ENCODE measurements at regions not wholly inside any gene's neighbourhood (a gene's known extent, or its start where the extent isn't known, plus 50 kb on each side); places are given as distances from the start of the nearest gene placed in this dataset.

GRCh38 chr21:24200052-24200451 is 1407.2 kb downstream of the MRPL39 start:
- DNase-seq (ENCODE audit: extremely low read depth, low read depth), result no peak

- no peak for DNase-seq (ENCODE audit: extremely low read depth, low read depth)
These were observed 1409.4 kb downstream of the MRPL39 start for GRCh38 chr21:24197923-24198322.

GRCh38 chr21:24197132-24197643 is 1410.1 kb downstream of the MRPL39 start:
- DNase-seq (ENCODE audit: extremely low read depth, low read depth), result no peak

GRCh38 chr21:24188506-24188905 is 1418.8 kb downstream of the MRPL39 start:
- no peak for DNase-seq (ENCODE audit: extremely low read depth, low read depth)

GRCh38 chr21:24183077-24183476 is 1424.2 kb downstream of the MRPL39 start:
- DNase-seq (ENCODE audit: extremely low read depth, low read depth), result no peak

- DNase-seq (ENCODE audit: extremely low read depth, low read depth), result no peak
These were observed 1428.2 kb downstream of the MRPL39 start for GRCh38 chr21:24179110-24179509.

GRCh38 chr21:24175106-24175505 is 1432.2 kb downstream of the MRPL39 start:
- no peak for DNase-seq (ENCODE audit: extremely low read depth, low read depth)

GRCh38 chr21:24171736-24172135 is 1435.5 kb downstream of the MRPL39 start:
- DNase-seq (ENCODE audit: extremely low read depth, low read depth), result no peak

GRCh38 chr21:24163539-24163938 is 1443.7 kb downstream of the MRPL39 start:
- no peak for DNase-seq (ENCODE audit: extremely low read depth, low read depth)

GRCh38 chr21:24160528-24160927 is 1446.8 kb downstream of the MRPL39 start:
- no peak for DNase-seq (ENCODE audit: extremely low read depth, low read depth)

GRCh38 chr21:24153137-24153536 is 1454.1 kb downstream of the MRPL39 start:
- DNase-seq (ENCODE audit: extremely low read depth, low read depth), result no peak

GRCh38 chr21:24150753-24151152 is 1456.5 kb downstream of the MRPL39 start:
- no peak for DNase-seq (ENCODE audit: extremely low read depth, low read depth)

GRCh38 chr21:24148461-24148860 is 1458.8 kb downstream of the MRPL39 start:
- no peak for DNase-seq (ENCODE audit: extremely low read depth, low read depth)

- DNase-seq (ENCODE audit: extremely low read depth, low read depth), result no peak
These were observed 1459.6 kb downstream of the MRPL39 start for GRCh38 chr21:24147674-24148073.

- no peak for DNase-seq (ENCODE audit: extremely low read depth, low read depth)
These were observed 1476.2 kb downstream of the MRPL39 start for GRCh38 chr21:24131056-24131455.

- no peak for DNase-seq (ENCODE audit: extremely low read depth, low read depth)
These were observed 1479.6 kb downstream of the MRPL39 start for GRCh38 chr21:24127651-24128050.

- no peak for DNase-seq (ENCODE audit: extremely low read depth, low read depth)
These were observed 1483.5 kb downstream of the MRPL39 start for GRCh38 chr21:24123785-24124184.

- no peak for DNase-seq (ENCODE audit: extremely low read depth, low read depth)
These were observed 1488.4 kb downstream of the MRPL39 start for GRCh38 chr21:24118738-24119459.

- DNase-seq (ENCODE audit: extremely low read depth, low read depth), result no peak
These were observed 1492.1 kb downstream of the MRPL39 start for GRCh38 chr21:24115141-24115540.

- no peak for DNase-seq (ENCODE audit: extremely low read depth, low read depth)
These were observed 1495.3 kb downstream of the MRPL39 start for GRCh38 chr21:24112020-24112419.

- DNase-seq (ENCODE audit: extremely low read depth, low read depth), result no peak
These were observed 1496.4 kb downstream of the MRPL39 start for GRCh38 chr21:24110846-24111245.

GRCh38 chr21:24097181-24097580 is 1510.1 kb downstream of the MRPL39 start:
- no peak for DNase-seq (ENCODE audit: extremely low read depth, low read depth)

GRCh38 chr21:24096651-24097050 is 1510.6 kb downstream of the MRPL39 start:
- no peak for DNase-seq (ENCODE audit: extremely low read depth, low read depth)
